ENCODE measurements at regions not wholly inside any gene's neighbourhood (a gene's known extent, or its start where the extent isn't known, plus 50 kb on each side); places are given as distances from the start of the nearest gene placed in this dataset.

DNA sequence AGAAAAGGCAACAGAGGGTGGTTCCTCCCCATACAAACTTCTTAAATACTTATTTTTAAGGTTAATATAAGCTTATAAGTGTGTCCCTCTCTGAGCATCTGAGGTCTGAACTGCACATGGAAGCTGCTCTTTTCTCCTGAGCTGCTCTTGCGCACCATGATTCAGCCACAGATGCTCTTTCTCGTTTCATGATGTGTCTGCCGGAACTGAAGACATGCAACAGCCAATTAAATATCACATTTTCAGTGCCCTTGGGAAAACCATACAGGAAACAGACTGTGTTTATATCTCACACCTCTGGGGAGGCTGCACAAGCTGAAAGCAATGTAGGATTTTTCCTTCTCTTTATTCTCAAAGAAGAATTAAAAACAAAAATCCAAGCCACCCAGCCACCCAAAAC lies 96.8 kb upstream of the NREP start:
- DNase-seq (ENCODE audit: low read depth), result peak; percentile 68
- no peak overlapping the region for H3K4me3 ChIP-seq (ENCODE audit: low read depth, low read length)
- no peak for TF ChIP-seq POLR2A (IDR thresholded peaks at IDR 0.05; ENCODE audit: extremely low read depth, insufficient read length)
- peak; percentile 49; the same call in 1 of the 2 replicates for TF ChIP-seq MYC (IDR thresholded peaks at IDR 0.05; ENCODE audit: low read depth, low read length)
- TF ChIP-seq, protein P1, sequence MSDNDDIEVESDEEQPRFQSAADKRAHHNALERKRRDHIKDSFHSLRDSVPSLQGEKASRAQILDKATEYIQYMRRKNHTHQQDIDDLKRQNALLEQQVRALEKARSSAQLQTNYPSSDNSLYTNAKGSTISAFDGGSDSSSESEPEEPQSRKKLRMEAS (IDR thresholded peaks at IDR 0.05; ENCODE audit: low read depth, low read length), result peak; percentile 58
- no peak for TF ChIP-seq CTCF (IDR thresholded peaks at IDR 0.05; ENCODE audit: low read depth, low read length)

GRCh38 chr5:111851631-111852548 lies 94.9 kb upstream of the NREP start:
- DNase-seq (ENCODE audit: low read depth), result peak; percentile 29
- H3K4me3 ChIP-seq (ENCODE audit: low read depth, low read length), result no peak overlapping the region
- TF ChIP-seq, protein P1 (IDR thresholded peaks at IDR 0.05; ENCODE audit: low read depth, low read length), result no peak
- TF ChIP-seq CTCF (IDR thresholded peaks at IDR 0.05; ENCODE audit: low read depth, low read length), result no peak

DNA sequence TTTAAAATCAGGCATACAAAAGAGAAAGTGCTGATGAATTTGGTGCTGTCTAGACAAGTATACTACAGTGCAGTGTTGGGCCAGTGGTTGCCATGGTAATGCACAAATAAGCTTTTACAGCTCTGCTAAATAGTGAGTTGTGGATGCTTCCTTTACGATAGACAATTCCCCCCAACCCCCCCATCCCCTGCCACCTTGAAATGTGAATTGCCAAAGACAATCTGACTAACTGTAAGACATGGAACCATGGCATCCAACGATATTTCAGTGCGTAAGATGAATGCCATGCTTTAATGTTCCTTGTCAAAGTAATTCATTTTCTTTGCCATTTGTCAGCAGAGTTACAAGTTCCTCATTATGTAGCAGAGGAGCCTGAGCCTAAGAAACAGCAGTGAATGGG lies 91.5 kb upstream of the NREP start:
- no peak overlapping the region for H3K4me3 ChIP-seq (ENCODE audit: low read depth, low read length)
- TF ChIP-seq MYC (IDR thresholded peaks at IDR 0.05; ENCODE audit: low read depth, low read length), result no peak
- TF ChIP-seq, protein P1 (IDR thresholded peaks at IDR 0.05; ENCODE audit: low read depth, low read length), result no peak
- no peak for TF ChIP-seq CTCF (IDR thresholded peaks at IDR 0.05; ENCODE audit: low read depth, low read length)
- TF ChIP-seq POLR2A (IDR thresholded peaks at IDR 0.05; ENCODE audit: extremely low read depth, insufficient read length), result no peak
- no peak for DNase-seq (ENCODE audit: low read depth)

DNA sequence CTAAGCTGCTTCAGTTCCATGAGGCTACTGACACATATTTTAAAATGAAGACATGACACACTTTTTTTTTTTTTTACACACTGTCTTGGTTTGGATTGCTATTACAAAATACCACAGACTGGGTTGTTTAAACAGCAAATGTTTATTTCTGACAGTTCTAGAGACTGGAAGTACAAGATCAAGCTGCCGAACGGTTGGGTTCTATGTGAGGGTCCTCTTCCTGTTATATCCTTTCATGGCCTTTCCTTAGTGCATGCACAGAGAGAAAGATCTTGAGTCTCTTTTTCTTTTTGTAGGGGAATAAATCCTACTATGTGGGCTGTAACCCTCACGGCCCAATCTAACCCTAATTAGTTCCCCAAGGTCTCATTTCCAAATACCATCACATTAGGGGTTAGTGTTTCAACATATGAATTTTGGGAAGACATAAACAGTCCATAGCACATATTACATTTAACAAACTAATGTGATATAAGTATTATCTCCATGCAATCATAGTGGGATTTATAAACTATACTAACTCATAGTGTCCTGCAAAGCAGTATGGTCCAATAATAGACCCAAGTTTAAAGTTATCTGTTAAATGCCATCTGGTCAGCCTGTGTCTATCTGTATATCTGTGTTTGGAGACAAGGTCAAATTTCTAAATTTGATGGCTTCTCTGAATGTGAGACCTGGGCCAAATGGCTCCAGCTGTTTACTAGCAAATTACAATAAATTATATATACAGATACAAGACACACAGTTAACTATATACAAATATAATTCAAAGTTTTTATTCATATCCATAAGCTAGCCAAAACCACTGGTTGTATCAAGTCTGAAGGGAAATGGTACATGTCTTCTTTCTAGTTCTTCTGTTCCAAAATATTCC lies 90.3 kb upstream of the NREP start:
- DNase-seq (ENCODE audit: low read depth), result no peak
- no peak for TF ChIP-seq CTCF (IDR thresholded peaks at IDR 0.05; ENCODE audit: low read depth, low read length)
- TF ChIP-seq MYC (IDR thresholded peaks at IDR 0.05; ENCODE audit: low read depth, low read length), result no peak
- TF ChIP-seq, protein P1 (IDR thresholded peaks at IDR 0.05; ENCODE audit: low read depth, low read length), result no peak
- no peak for TF ChIP-seq POLR2A (IDR thresholded peaks at IDR 0.05; ENCODE audit: extremely low read depth, insufficient read length)
- H3K4me3 ChIP-seq (ENCODE audit: low read depth, low read length), result no peak overlapping the region

- no peak for DNase-seq (ENCODE audit: low read depth)
- TF ChIP-seq MYC (IDR thresholded peaks at IDR 0.05; ENCODE audit: low read depth, low read length) (no peak), POLR2A (IDR thresholded peaks at IDR 0.05; ENCODE audit: extremely low read depth, insufficient read length) (no peak), CTCF (IDR thresholded peaks at IDR 0.05; ENCODE audit: low read depth, low read length) (no peak)
- TF ChIP-seq, protein P1 (IDR thresholded peaks at IDR 0.05; ENCODE audit: low read depth, low read length), result no peak
- H3K4me3 ChIP-seq (ENCODE audit: low read depth, low read length), result no peak overlapping the region
Measured at GRCh38 chr5:111840036-111840674, 83.2 kb upstream of the NREP start.
